Lung (tissue), 11 donors: ENCODE measurements at regions not wholly inside any gene's neighbourhood (a gene's known extent, or its start where the extent isn't known, plus 50 kb on each side); places are given as distances from the start of the nearest gene placed in this dataset.

Experiments
- ATAC-seq: fragments of 200-7000 bp; cut with Tn5 transposase; one replicate; pipeline ENCODE4 v1.9.1; 2020; ENCODE audit warnings: moderate number of reproducible peaks; ENCODE audit not compliant: insufficient read depth, low FRiP score
- DNase-seq, 3 donors: peaks; one replicate each; pipeline ENCODE4 v3.0.0-alpha.2; 2013 to 2017
- H3K27ac ChIP-seq, 2 donors: one replicate each; pipeline ENCODE4 v1.5.1; 2013; ENCODE audit warnings: mild to moderate bottlenecking in 2 of 2, moderate library complexity in 2 of 2, control low read depth in 1 of 2, inconsistent platforms in 1 of 2, low read depth in 1 of 2, low read length in 1 of 2
- H3K27me3 ChIP-seq, 3 donors: one replicate each; pipeline ENCODE4 v1.5.1; 2013; ENCODE audit warnings: low read length in 2 of 3; ENCODE audit not compliant: control insufficient read depth in 3 of 3, insufficient read depth in 3 of 3
- H3K36me3 ChIP-seq, 4 donors: one replicate each; pipeline ENCODE4 v1.5.1; 2013; ENCODE audit warnings: low read length in 4 of 4, mild to moderate bottlenecking in 1 of 4, moderate library complexity in 1 of 4; ENCODE audit not compliant: control insufficient read depth in 4 of 4, insufficient read depth in 4 of 4
- H3K4me1 ChIP-seq, 5 donors: one replicate each; pipeline ENCODE4 v1.5.1; 2013; ENCODE audit warnings: low read length in 5 of 5, mild to moderate bottlenecking in 2 of 5, moderate library complexity in 1 of 5; ENCODE audit not compliant: control insufficient read depth in 5 of 5, insufficient read depth in 5 of 5
- H3K4me3 ChIP-seq: one replicate; pipeline ENCODE4 v1.5.1; 2013; ENCODE audit warnings: mild to moderate bottlenecking, control low read depth, moderate library complexity
- H3K9ac ChIP-seq, 2 donors: one replicate each; pipeline ENCODE4 v1.5.1; 2013; ENCODE audit warnings: low read length in 2 of 2, control low read depth in 1 of 2; ENCODE audit not compliant: insufficient read depth in 1 of 2
- H3K9me3 ChIP-seq, 4 donors: one replicate each; pipeline ENCODE4 v1.5.1; 2013; ENCODE audit warnings: low read length in 3 of 4, mild to moderate bottlenecking in 1 of 4, moderate library complexity in 1 of 4; ENCODE audit not compliant: control insufficient read depth in 4 of 4, insufficient read depth in 3 of 4
- WGBS, 2 donors: extraction: QIAGEN DNeasy Blood & Tissue Kit; methylation state at CpG; one replicate each; pipeline ENCODE4 v1.1.7; 2013; 5-methylcytosine and 5-hydroxymethylcytosine counted together
- TF ChIP-seq, protein P1 (sequence below): IDR thresholded peaks from 2 replicates; pipeline ENCODE4 v1.5.1; 2012; ENCODE audit warnings: mild to moderate bottlenecking; ENCODE audit errors: control extremely low read depth, extremely low read depth
- donor health status: control.
- donor health status: control.
- donor health status: Bipolar disorder and iron deficiency.
- donor health status: healthy.
- donor health status: DM: yes; HTN: yes; CAD: no.

- TF ChIP-seq, protein P1, sequence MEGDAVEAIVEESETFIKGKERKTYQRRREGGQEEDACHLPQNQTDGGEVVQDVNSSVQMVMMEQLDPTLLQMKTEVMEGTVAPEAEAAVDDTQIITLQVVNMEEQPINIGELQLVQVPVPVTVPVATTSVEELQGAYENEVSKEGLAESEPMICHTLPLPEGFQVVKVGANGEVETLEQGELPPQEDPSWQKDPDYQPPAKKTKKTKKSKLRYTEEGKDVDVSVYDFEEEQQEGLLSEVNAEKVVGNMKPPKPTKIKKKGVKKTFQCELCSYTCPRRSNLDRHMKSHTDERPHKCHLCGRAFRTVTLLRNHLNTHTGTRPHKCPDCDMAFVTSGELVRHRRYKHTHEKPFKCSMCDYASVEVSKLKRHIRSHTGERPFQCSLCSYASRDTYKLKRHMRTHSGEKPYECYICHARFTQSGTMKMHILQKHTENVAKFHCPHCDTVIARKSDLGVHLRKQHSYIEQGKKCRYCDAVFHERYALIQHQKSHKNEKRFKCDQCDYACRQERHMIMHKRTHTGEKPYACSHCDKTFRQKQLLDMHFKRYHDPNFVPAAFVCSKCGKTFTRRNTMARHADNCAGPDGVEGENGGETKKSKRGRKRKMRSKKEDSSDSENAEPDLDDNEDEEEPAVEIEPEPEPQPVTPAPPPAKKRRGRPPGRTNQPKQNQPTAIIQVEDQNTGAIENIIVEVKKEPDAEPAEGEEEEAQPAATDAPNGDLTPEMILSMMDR = no peak
- Histone ChIP-seq H3K27ac (no peak overlapping the region), H3K27me3 (no peaks in the 10 kb centered on the region), H3K36me3 (no peaks in the 10 kb centered on the region), H3K9me3 (no peaks in the 10 kb centered on the region), H3K9ac (no peak overlapping the region), H3K4me3 (no peak overlapping the region), H3K4me1 (peaks cover 0 to 16% (median 2%) of the 10 kb centered on the region in 5 donors)
- WGBS, 2 donors = 86 to 90% methylated on average over 5 of the region's 5 CpGs
- DNase-seq (no peak), ATAC-seq (no peak)
Observed at GRCh38 chr6:147704691-147705090, 196.2 kb downstream of the SAMD5 start.

DNA sequence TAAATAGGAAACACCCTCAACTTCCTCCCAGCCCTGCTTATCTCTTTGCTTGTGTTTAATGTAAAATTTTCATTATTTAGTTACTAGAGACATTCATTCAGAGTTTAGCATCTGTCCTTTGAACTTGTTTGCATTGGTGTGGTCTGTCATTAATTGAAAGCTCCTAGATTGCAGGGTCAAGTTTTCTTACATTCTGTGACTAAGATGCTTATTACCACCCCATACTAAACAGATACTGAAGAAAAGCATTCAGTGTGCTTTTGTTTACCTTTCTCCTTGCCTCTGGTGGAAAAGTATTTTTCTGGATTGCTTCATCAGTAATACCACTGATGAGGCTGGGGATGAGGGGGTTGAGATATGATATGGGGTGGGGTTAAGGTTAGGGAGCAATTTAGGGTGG lies 199.0 kb downstream of the SAMD5 start:
- Histone ChIP-seq H3K27ac (no peak overlapping the region), H3K27me3 (no peaks in the 10 kb centered on the region), H3K9me3 (peaks cover 0 to 1% (median 0%) of the 10 kb centered on the region in 4 donors), H3K4me1 (peaks cover 0 to 5% (median 0%) of the 10 kb centered on the region in 5 donors), H3K36me3 (no peaks in the 10 kb centered on the region), H3K9ac (no peak overlapping the region), H3K4me3 (no peak overlapping the region)
- ATAC-seq (no peak), DNase-seq (no peak)
- TF ChIP-seq, protein P1 = no peak

DNA sequence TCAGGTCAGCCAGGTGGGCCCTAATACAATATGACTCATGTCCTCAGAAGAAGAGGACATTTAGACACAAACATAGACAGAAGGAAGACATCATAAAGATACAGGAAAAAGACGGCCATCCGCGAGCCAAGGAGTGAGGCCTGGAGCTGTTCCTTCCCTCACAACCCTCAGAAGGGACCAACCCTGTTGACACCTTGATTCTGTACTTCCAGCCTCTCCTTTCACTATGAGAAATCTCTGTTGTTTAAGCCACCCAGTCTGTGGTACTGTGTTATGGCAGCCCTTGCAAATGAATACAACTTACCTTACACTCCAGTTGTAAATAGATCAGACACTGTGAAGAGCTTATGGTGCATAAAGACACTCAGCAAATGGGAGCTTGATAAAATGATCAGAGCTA lies 199.7 kb downstream of the SAMD5 start:
- WGBS, 2 donors = 96 to 97% methylated on average over 3 of the region's 3 CpGs
- H3K36me3 ChIP-seq = no peaks in the 10 kb centered on the region
- H3K27ac ChIP-seq = no peak overlapping the region
- no peak overlapping the region for H3K9ac ChIP-seq
- TF ChIP-seq, protein P1 = no peak
- DNase-seq (no peak), ATAC-seq (no peak)
- H3K4me1 ChIP-seq = peaks cover 0 to 5% (median 0%) of the 10 kb centered on the region in 5 donors
- no peak overlapping the region for H3K4me3 ChIP-seq
- peaks cover 0 to 2% (median 0%) of the 10 kb centered on the region in 4 donors for H3K9me3 ChIP-seq
- no peaks in the 10 kb centered on the region for H3K27me3 ChIP-seq
